Panc1 (cell line): ENCODE measurements at regions not wholly inside any gene's neighbourhood (a gene's known extent, or its start where the extent isn't known, plus 50 kb on each side); places are given as distances from the start of the nearest gene placed in this dataset. TPM values are rescaled to one million over a fixed set of nuclear protein-coding genes. Genes with fewer than 3 reads are reported as not detected.

Experiments
- ATAC-seq: fragments of 200-7000 bp; cut with Tn5 transposase; 2 replicates; pipeline ENCODE4 v1.9.1; 2020; ENCODE audit warnings: mild to moderate bottlenecking, moderate library complexity
- BruUV-seq: library from RNA; stranded (reverse); fragments of 400-500 nt; replicated peaks from 2 replicates; lab custom pipeline; 2021; lab: Mats Ljungman, UMichigan
- CTCF ChIA-PET: fragments of 300-600 bp; sonication (Branson Sonifier 250); formaldehyde crosslinking; loops from one replicate; lab custom pipeline; 2022; ENCODE audit warnings: antibody characterized with exemption; lab: Charles Lee
- POLR2A ChIA-PET: fragments of 300-600 bp; sonication (Branson Sonifier 250); formaldehyde crosslinking; loops from one replicate; lab custom pipeline; 2022; ENCODE audit warnings: antibody characterized with exemption; lab: Charles Lee
- DNase-seq: peaks from one replicate; pipeline ENCODE4 v3.0.0-alpha.2; 2010; ENCODE audit warnings: low read depth, low spot score
- H3K27ac ChIP-seq: 2 replicates; pipeline ENCODE4 v1.5.1; 2011; ENCODE audit warnings: mild to moderate bottlenecking, low read length, inconsistent platforms
- H3K27me3 ChIP-seq: fragments of 200-500 bp; sonication (Bioruptor generic); 2 replicates; pipeline ENCODE4 v1.6.0; 2014; ENCODE audit warnings: low read length, inconsistent platforms; ENCODE audit not compliant: control insufficient read depth, insufficient read depth
- H3K36me3 ChIP-seq: fragments of 200-500 bp; sonication (Bioruptor generic); 2 replicates; pipeline ENCODE4 v1.5.1; 2014; ENCODE audit warnings: inconsistent platforms, mild to moderate bottlenecking, low read length, moderate library complexity; ENCODE audit not compliant: control insufficient read depth, insufficient read depth
- H3K4me1 ChIP-seq: 2 replicates; pipeline ENCODE4 v1.5.1; 2011; ENCODE audit warnings: inconsistent platforms, mild to moderate bottlenecking, low read length, moderate library complexity; ENCODE audit not compliant: control insufficient read depth, insufficient read depth
- H3K4me3 ChIP-seq, 2 experiments: 2 replicates each; pipeline ENCODE4 v1.5.1; 2011 to 2012; ENCODE audit warnings: low read depth in 2 of 2, low read length in 2 of 2, mild to moderate bottlenecking in 2 of 2, inconsistent platforms in 1 of 2, moderate library complexity in 1 of 2
- H3K9me3 ChIP-seq: fragments of 200-500 bp; sonication (Bioruptor generic); 2 replicates; pipeline ENCODE4 v1.5.1; 2014; ENCODE audit warnings: low read depth, mild to moderate bottlenecking, inconsistent platforms, low read length, moderate library complexity; ENCODE audit not compliant: control insufficient read depth, insufficient read depth
- POLR2AphosphoS5 ChIP-seq: IDR thresholded peaks from 2 replicates; pipeline ENCODE4 v1.6.1; 2012; ENCODE audit warnings: mild to moderate bottlenecking, low read depth, low read length, moderate library complexity
- SIN3A ChIP-seq: IDR thresholded peaks from 2 replicates; pipeline ENCODE4 v1.6.1; 2012; ENCODE audit warnings: low read depth, mild to moderate bottlenecking, low read length, moderate library complexity, borderline replicate concordance; ENCODE audit not compliant: insufficient read depth
- TCF7L2 ChIP-seq: IDR thresholded peaks from 2 replicates; pipeline ENCODE4 v1.6.1; 2011; ENCODE audit warnings: mild to moderate bottlenecking, low read depth, low read length, inconsistent platforms
- in situ Hi-C: cut with HindIII; loops from 2 replicates; pipeline ENCODE4 v1.10.0; 2016; ENCODE audit warnings: low sequenced_read_pairs, low pct_unique_long_range_greater_than_20kb
- intact Hi-C: fragments of 100-400 bp; cut with micrococcal nuclease; formaldehyde crosslinking; loops from one replicate; pipeline ENCODE4 v1.10.0; 2022; ENCODE audit not compliant: unreplicated experiment
- microRNA-seq: library from miRNA; unstranded; fragments of <30 nt; microRNA quantifications from one replicate; pipeline ENCODE4 v1.1.0, GENCODE V29; 2020; ENCODE audit not compliant: unreplicated experiment
- TF ChIP-seq, protein P1 (sequence below): fragments of 450-650 bp; IDR thresholded peaks from 2 replicates; pipeline ENCODE4 v1.5.1; 2017; ENCODE audit warnings: mild to moderate bottlenecking
- TF ChIP-seq, protein P2 (sequence below), 2 experiments: IDR thresholded peaks; 2 replicates each; pipeline ENCODE4 v1.6.1; 2011 to 2012; ENCODE audit warnings: low read depth in 2 of 2, control low read depth in 1 of 2, low read length in 1 of 2, mild to moderate bottlenecking in 1 of 2, moderate library complexity in 1 of 2; ENCODE audit not compliant: insufficient read depth in 1 of 2

DNA sequence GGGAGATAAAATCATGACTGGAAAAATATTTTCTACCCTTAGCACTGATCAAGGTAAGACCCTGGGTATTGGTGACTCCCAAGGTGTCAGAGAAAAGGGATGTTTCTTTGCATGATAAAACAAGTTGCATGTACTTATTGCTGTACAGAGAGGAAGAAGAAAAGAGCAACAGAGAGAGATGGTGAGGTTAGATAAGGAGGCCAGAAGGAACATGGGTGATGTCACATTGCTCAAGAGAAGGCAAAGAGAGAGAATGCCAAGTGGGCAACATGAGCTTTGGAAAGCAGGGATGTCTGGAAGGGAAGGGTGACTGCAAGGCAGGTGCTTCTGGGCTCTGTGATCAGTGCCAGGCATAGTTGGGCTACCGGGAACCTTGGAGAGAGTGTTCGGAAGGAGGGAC is 65.1 kb upstream of the ADARB2 start:
- Histone ChIP-seq H3K4me1 (no peaks in the 10 kb centered on the region), H3K27ac (no peak overlapping the region), H3K36me3 (no peaks in the 10 kb centered on the region), H3K27me3 (no peaks in the 10 kb centered on the region), H3K9me3 (no peaks in the 10 kb centered on the region), H3K4me3 (no peak overlapping the region)
- no peak for ATAC-seq
- intact Hi-C loops, result no loop called here
- DNase-seq, result no peak
- TF ChIP-seq POLR2AphosphoS5 (no peak), TCF7L2 (no peak), SIN3A (no peak)
- TF ChIP-seq, protein P1, sequence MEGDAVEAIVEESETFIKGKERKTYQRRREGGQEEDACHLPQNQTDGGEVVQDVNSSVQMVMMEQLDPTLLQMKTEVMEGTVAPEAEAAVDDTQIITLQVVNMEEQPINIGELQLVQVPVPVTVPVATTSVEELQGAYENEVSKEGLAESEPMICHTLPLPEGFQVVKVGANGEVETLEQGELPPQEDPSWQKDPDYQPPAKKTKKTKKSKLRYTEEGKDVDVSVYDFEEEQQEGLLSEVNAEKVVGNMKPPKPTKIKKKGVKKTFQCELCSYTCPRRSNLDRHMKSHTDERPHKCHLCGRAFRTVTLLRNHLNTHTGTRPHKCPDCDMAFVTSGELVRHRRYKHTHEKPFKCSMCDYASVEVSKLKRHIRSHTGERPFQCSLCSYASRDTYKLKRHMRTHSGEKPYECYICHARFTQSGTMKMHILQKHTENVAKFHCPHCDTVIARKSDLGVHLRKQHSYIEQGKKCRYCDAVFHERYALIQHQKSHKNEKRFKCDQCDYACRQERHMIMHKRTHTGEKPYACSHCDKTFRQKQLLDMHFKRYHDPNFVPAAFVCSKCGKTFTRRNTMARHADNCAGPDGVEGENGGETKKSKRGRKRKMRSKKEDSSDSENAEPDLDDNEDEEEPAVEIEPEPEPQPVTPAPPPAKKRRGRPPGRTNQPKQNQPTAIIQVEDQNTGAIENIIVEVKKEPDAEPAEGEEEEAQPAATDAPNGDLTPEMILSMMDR, result no peak
- TF ChIP-seq, protein P2, sequence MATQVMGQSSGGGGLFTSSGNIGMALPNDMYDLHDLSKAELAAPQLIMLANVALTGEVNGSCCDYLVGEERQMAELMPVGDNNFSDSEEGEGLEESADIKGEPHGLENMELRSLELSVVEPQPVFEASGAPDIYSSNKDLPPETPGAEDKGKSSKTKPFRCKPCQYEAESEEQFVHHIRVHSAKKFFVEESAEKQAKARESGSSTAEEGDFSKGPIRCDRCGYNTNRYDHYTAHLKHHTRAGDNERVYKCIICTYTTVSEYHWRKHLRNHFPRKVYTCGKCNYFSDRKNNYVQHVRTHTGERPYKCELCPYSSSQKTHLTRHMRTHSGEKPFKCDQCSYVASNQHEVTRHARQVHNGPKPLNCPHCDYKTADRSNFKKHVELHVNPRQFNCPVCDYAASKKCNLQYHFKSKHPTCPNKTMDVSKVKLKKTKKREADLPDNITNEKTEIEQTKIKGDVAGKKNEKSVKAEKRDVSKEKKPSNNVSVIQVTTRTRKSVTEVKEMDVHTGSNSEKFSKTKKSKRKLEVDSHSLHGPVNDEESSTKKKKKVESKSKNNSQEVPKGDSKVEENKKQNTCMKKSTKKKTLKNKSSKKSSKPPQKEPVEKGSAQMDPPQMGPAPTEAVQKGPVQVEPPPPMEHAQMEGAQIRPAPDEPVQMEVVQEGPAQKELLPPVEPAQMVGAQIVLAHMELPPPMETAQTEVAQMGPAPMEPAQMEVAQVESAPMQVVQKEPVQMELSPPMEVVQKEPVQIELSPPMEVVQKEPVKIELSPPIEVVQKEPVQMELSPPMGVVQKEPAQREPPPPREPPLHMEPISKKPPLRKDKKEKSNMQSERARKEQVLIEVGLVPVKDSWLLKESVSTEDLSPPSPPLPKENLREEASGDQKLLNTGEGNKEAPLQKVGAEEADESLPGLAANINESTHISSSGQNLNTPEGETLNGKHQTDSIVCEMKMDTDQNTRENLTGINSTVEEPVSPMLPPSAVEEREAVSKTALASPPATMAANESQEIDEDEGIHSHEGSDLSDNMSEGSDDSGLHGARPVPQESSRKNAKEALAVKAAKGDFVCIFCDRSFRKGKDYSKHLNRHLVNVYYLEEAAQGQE (IDR thresholded peaks at IDR 0.05; ENCODE audit: insufficient read depth in 1 of 2, low read depth in 2 of 2, low read length in 1 of 2), result no peak
- CTCF ChIA-PET, result no interaction called here
- no TSS peak for BruUV-seq
- in situ Hi-C loops, result no loop called here
- POLR2A ChIA-PET, result no interaction called here

DNA sequence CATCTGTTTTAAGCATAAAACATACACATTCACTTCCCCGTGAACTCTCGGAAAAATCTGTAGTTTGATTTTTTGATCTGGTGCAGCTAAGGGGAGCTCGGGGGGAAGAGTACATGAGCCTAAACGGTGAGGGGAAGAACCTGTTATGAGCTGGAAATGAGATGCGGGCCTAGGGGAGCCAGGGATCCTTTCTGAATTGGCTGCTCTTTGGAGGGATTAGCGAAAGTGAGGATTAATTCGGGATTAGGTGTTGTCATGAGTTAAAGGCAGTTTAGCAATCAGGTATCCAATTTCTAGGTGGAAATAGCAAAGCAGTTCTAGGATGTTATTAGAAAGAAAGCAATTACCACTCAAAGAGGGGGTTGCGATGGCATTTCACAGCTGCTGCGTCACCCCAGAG is 51.1 kb upstream of the ADARB2 start:
- Histone ChIP-seq H3K9me3 (no peaks in the 10 kb centered on the region), H3K27me3 (no peaks in the 10 kb centered on the region; the same call in 1 of the 2 replicates), H3K4me3 (no peak overlapping the region), H3K4me1 (no peaks in the 10 kb centered on the region), H3K36me3 (no peaks in the 10 kb centered on the region), H3K27ac (no peak overlapping the region)
- ChIA-PET CTCF (no interaction called here), POLR2A (no interaction called here)
- no TSS peak for BruUV-seq
- intact Hi-C loops, result no loop called here
- in situ Hi-C loops, result no loop called here
- ATAC-seq, result no peak
- no peak for DNase-seq
- TF ChIP-seq SIN3A, result no peak
- TF ChIP-seq POLR2AphosphoS5, result no peak
- TF ChIP-seq TCF7L2, result no peak
- TF ChIP-seq, protein P1, result no peak
- TF ChIP-seq, protein P2 (IDR thresholded peaks at IDR 0.05; ENCODE audit: insufficient read depth in 1 of 2, low read depth in 2 of 2, low read length in 1 of 2), result no peak

Small RNAs in the stretch of these regions (microRNA-seq; reads per million reads assigned to microRNA genes)
- gene MIR6072, result not detected
